Hepatocyte (in vitro differentiated cells): ENCODE measurements at regions not wholly inside any gene's neighbourhood (a gene's known extent, or its start where the extent isn't known, plus 50 kb on each side); places are given as distances from the start of the nearest gene placed in this dataset.

Experiments
- DNase-seq: peaks from one replicate; pipeline ENCODE4 v3.0.0-alpha.2; 2016; ENCODE audit warnings: low spot score
- H2AFZ ChIP-seq: fragments of 200-600 bp; sonication (generic); 2 replicates; pipeline ENCODE4 v1.6.0; 2016; ENCODE audit warnings: antibody characterized with exemption, mild to moderate bottlenecking
- H3K27ac ChIP-seq: fragments of 200-600 bp; sonication (generic); 2 replicates; pipeline ENCODE4 v1.5.1; 2016; ENCODE audit warnings: mild to moderate bottlenecking
- H3K27me3 ChIP-seq: fragments of 200-600 bp; sonication (generic); 2 replicates; pipeline ENCODE4 v1.6.1; 2016
- H3K36me3 ChIP-seq: fragments of 200-600 bp; sonication (generic); replicated peaks from 2 replicates; pipeline ENCODE4 v1.5.1; 2016; ENCODE audit warnings: low read depth; ENCODE audit not compliant: insufficient read depth
- H3K4me1 ChIP-seq: fragments of 200-600 bp; sonication (generic); 2 replicates; pipeline ENCODE4 v1.5.1; 2016; ENCODE audit warnings: mild to moderate bottlenecking, moderate library complexity; ENCODE audit not compliant: insufficient read depth
- H3K4me2 ChIP-seq: fragments of 200-600 bp; sonication (generic); 2 replicates; pipeline ENCODE4 v1.6.0; 2016
- H3K4me3 ChIP-seq: fragments of 200-600 bp; sonication (generic); 2 replicates; pipeline ENCODE4 v1.5.1; 2016; ENCODE audit warnings: mild to moderate bottlenecking
- H3K79me2 ChIP-seq: fragments of 200-600 bp; sonication (generic); 2 replicates; pipeline ENCODE4 v1.6.0; 2017; ENCODE audit warnings: mild to moderate bottlenecking
- H3K9me2 ChIP-seq: fragments of 200-600 bp; sonication (generic); replicated peaks from 2 replicates; pipeline ENCODE4 v1.6.0; 2017; ENCODE audit warnings: mild to moderate bottlenecking; ENCODE audit not compliant: insufficient read depth
- H3K9me3 ChIP-seq: fragments of 200-600 bp; sonication (generic); 2 replicates; pipeline ENCODE4 v1.5.1; 2016; ENCODE audit warnings: low read depth, mild to moderate bottlenecking
- H4K20me1 ChIP-seq: fragments of 200-600 bp; sonication (generic); 2 replicates; pipeline ENCODE4 v1.6.0; 2016; ENCODE audit warnings: mild to moderate bottlenecking; ENCODE audit not compliant: insufficient read depth, poor library complexity, severe bottlenecking
- CTCF ChIP-seq: fragments of 200-600 bp; sonication (generic); IDR thresholded peaks from 2 replicates; pipeline ENCODE4 v1.5.1; 2016; ENCODE audit warnings: antibody characterized with exemption, mild to moderate bottlenecking; ENCODE audit not compliant: poor library complexity
- EZH2 ChIP-seq: fragments of 200-600 bp; sonication (generic); IDR thresholded peaks from 2 replicates; pipeline ENCODE4 v1.6.1; 2016; ENCODE audit warnings: antibody characterized with exemption, mild to moderate bottlenecking, borderline replicate concordance
- EZH2phosphoT487 ChIP-seq: fragments of 200-600 bp; sonication (generic); IDR thresholded peaks from one replicate; pipeline ENCODE4 v1.6.1; 2018; ENCODE audit warnings: antibody characterized with exemption, mild to moderate bottlenecking, low read depth, moderate library complexity; ENCODE audit not compliant: unreplicated experiment, severe bottlenecking
- WGBS: methylation state at CpG from one replicate; pipeline ENCODE4 v1.1.6; 2016; ENCODE audit warnings: low lambda C conversion rate; ENCODE audit errors: missing lambda C conversion rate; 5-methylcytosine and 5-hydroxymethylcytosine counted together

GRCh38 chr14:101340556-101340955 is 220.7 kb upstream of the DIO3 start:
- Histone ChIP-seq H4K20me1 (no peaks in the 10 kb centered on the region), H2AFZ (no peak overlapping the region), H3K36me3 (no peaks in the 10 kb centered on the region), H3K9me2 (no peaks in the 10 kb centered on the region), H3K4me3 (no peak overlapping the region), H3K9me3 (no peaks in the 10 kb centered on the region), H3K4me2 (no peak overlapping the region), H3K27me3 (no peaks in the 10 kb centered on the region), H3K27ac (no peak overlapping the region), H3K4me1 (peaks cover 16% of the 10 kb centered on the region), H3K79me2 (no peaks in the 10 kb centered on the region)
- no peak for DNase-seq
- TF ChIP-seq EZH2phosphoT487: no peak
- no peak for TF ChIP-seq CTCF
- no peak for TF ChIP-seq EZH2
- WGBS: 96% methylated on average over 8 of the region's 8 CpGs

DNA sequence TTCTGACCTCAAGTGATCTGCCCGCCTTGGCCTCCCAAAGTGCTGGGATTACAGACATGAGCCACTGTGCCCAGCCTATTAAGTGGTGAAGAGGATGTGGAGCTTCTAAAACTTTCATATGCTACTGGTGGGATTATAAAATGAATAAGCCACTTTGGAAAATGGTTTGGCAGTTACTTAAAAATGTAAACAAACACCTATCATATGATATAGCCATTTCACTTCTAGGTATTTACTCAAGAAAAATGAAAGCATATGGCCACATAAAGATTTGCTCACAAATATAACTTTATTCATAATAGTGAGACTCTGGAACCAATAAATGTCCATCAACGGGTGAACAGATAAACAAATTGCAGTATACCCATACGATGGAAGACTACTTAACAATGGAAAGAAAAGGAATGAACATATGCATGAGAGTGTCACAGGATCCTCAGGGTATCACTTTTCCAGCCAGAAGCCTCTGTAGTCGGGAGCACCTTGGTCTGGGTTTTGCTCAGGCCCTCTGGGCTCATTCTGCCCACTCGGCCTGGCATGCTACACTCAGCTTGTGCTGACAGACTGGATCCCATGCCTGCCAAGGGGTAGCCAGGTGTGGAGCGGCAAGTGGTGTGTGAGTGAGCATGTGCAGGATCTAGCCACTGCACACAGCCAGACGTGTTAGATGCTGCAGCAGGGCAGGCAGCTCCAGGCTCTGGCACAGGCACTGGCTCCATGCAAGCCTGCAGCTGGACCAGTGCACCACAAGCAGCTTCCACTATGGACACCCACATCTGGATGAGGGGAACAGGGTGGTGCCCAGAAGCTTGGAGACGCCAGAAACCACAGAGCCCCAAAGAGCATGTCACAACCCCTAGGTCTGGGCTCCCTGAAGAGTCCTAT is 213.2 kb upstream of the DIO3 start:
- 71% methylated on average over 8 of the region's 8 CpGs for whole genome bisulfite sequencing
- no peak overlapping the region for H2AFZ ChIP-seq
- TF ChIP-seq CTCF (no peak), EZH2phosphoT487 (peak; percentile 90), EZH2 (no peak)
- H3K27me3 ChIP-seq: no peaks in the 10 kb centered on the region
- H3K9me2 ChIP-seq: no peaks in the 10 kb centered on the region
- DNase-seq: no peak
- H3K4me3 ChIP-seq: no peak overlapping the region
- no peaks in the 10 kb centered on the region for H3K4me1 ChIP-seq
- no peaks in the 10 kb centered on the region for H3K79me2 ChIP-seq
- no peaks in the 10 kb centered on the region for H3K9me3 ChIP-seq
- no peak overlapping the region for H3K27ac ChIP-seq
- no peak overlapping the region for H3K4me2 ChIP-seq
- no peaks in the 10 kb centered on the region for H3K36me3 ChIP-seq
- H4K20me1 ChIP-seq: no peaks in the 10 kb centered on the region

DNA sequence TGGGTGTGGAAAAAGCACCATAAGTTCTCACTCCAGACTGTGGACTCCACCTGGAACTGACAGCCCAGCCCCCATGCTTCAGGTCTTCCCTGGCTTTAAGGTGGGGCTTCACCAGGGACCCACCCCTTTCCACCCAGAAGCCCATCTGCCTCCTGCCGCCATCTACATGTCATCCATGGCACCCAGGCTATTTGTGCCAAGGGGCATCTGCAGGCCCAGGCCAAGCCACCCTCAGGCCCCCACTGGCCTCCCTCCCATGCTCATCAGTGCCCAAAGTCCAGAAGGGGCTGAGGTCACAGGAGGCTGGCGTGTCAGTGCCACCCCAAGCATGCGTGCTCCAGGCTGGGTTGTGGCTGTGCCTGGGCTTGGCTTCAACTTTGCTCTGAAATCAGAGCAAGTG is 212.2 kb upstream of the DIO3 start:
- no peak overlapping the region for H3K4me3 ChIP-seq
- no peaks in the 10 kb centered on the region for H3K9me3 ChIP-seq
- H2AFZ ChIP-seq: no peak overlapping the region
- H3K79me2 ChIP-seq: no peaks in the 10 kb centered on the region
- no peaks in the 10 kb centered on the region for H3K4me1 ChIP-seq
- no peaks in the 10 kb centered on the region for H3K36me3 ChIP-seq
- no peak for TF ChIP-seq EZH2
- no peak for TF ChIP-seq CTCF
- no peak for TF ChIP-seq EZH2phosphoT487
- no peaks in the 10 kb centered on the region for H3K27me3 ChIP-seq
- H4K20me1 ChIP-seq: no peaks in the 10 kb centered on the region
- no peak overlapping the region for H3K27ac ChIP-seq
- 100% methylated on average over 3 of the region's 3 CpGs for WGBS
- DNase-seq: no peak
- no peak overlapping the region for H3K4me2 ChIP-seq
- H3K9me2 ChIP-seq: no peaks in the 10 kb centered on the region
